Testis (tissue), 2 donors: ENCODE measurements at regions not wholly inside any gene's neighbourhood (a gene's known extent, or its start where the extent isn't known, plus 50 kb on each side); places are given as distances from the start of the nearest gene placed in this dataset.

ENCODE experiments used
- POLR2A ChIP-seq: fragments of 450-650 bp; IDR thresholded peaks from one replicate; pipeline ENCODE4 v1.6.1; 2017; ENCODE audit warnings: antibody characterized with exemption, mild to moderate bottlenecking, moderate library complexity
- TF ChIP-seq, protein P1 (sequence below), 3 experiments: fragments of 450-650 bp in 2 of 3; fragments of 200-600 bp in 1 of 3; sonication (generic) in 1 of 3; IDR thresholded peaks; one replicate each; pipeline ENCODE4 v1.5.1; 2016 to 2019; ENCODE audit warnings: antibody characterized with exemption in 3 of 3, mild to moderate bottlenecking in 2 of 3, moderate library complexity in 1 of 3

DNA sequence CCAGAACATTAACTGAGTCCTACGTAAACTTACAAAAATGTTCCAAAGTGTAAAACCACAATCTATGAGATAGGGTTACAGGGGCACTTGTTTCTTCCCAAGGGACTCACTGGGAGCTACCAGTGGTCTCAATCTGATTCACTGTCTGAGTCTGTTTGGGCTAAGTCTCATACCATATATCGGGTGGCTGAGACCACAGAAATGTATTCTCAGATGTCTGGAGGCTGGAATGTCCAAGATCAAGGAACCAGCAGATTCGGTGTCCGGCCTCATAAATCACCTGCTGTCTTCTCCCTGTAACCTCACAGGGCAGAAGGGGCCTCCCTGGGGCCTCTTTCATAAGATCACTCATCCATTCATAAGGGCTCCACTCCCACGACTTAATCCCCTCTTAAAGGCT, 616.3 kb upstream of the TMEM132C start:
- TF ChIP-seq, protein P1, sequence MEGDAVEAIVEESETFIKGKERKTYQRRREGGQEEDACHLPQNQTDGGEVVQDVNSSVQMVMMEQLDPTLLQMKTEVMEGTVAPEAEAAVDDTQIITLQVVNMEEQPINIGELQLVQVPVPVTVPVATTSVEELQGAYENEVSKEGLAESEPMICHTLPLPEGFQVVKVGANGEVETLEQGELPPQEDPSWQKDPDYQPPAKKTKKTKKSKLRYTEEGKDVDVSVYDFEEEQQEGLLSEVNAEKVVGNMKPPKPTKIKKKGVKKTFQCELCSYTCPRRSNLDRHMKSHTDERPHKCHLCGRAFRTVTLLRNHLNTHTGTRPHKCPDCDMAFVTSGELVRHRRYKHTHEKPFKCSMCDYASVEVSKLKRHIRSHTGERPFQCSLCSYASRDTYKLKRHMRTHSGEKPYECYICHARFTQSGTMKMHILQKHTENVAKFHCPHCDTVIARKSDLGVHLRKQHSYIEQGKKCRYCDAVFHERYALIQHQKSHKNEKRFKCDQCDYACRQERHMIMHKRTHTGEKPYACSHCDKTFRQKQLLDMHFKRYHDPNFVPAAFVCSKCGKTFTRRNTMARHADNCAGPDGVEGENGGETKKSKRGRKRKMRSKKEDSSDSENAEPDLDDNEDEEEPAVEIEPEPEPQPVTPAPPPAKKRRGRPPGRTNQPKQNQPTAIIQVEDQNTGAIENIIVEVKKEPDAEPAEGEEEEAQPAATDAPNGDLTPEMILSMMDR (IDR thresholded peaks at IDR 0.05), result no peak
- no peak for TF ChIP-seq POLR2A
